Progenitor cell of endocrine pancreas (in vitro differentiated cells): ENCODE measurements at regions not wholly inside any gene's neighbourhood (a gene's known extent, or its start where the extent isn't known, plus 50 kb on each side); places are given as distances from the start of the nearest gene placed in this dataset.

ENCODE experiments used
- DNase-seq: peaks from one replicate; pipeline ENCODE4 v3.0.0; 2021; ENCODE audit warnings: low spot score; ENCODE audit not compliant: unreplicated experiment
- H3K27ac Mint-ChIP-seq: 2 replicates; pipeline ENCODE4 v1.8.0; 2021; ENCODE audit warnings: mild to moderate bottlenecking, moderate library complexity, mixed read lengths
- H3K27me3 Mint-ChIP-seq: 2 replicates; pipeline ENCODE4 v1.8.0; 2021; ENCODE audit warnings: mixed read lengths
- H3K36me3 Mint-ChIP-seq: 2 replicates; pipeline ENCODE4 v1.8.0; 2022; ENCODE audit warnings: mixed read lengths; ENCODE audit not compliant: insufficient read depth
- H3K4me1 Mint-ChIP-seq: 2 replicates; pipeline ENCODE4 v1.8.0; 2021; ENCODE audit warnings: low read depth, mixed read lengths
- H3K4me3 Mint-ChIP-seq: 2 replicates; pipeline ENCODE4 v1.8.0; 2021; ENCODE audit warnings: low read depth, mild to moderate bottlenecking, moderate library complexity, mixed read lengths
- H3K9me3 Mint-ChIP-seq: 2 replicates; pipeline ENCODE4 v1.8.0; 2021; ENCODE audit warnings: low read depth, mixed read lengths
- CTCF ChIP-seq: fragments of 200-600 bp; sonication (generic); IDR thresholded peaks from one replicate; pipeline ENCODE4 v1.5.0; 2021; ENCODE audit warnings: antibody characterized with exemption, mild to moderate bottlenecking; ENCODE audit not compliant: unreplicated experiment

- no peak overlapping the region for H3K27ac Mint-ChIP-seq
- no peaks in the 10 kb centered on the region for H3K27me3 Mint-ChIP-seq
- no peak for DNase-seq
- TF ChIP-seq CTCF: no peak
- no peaks in the 10 kb centered on the region for H3K9me3 Mint-ChIP-seq
- H3K4me1 Mint-ChIP-seq: no peaks in the 10 kb centered on the region
- no peaks in the 10 kb centered on the region for H3K36me3 Mint-ChIP-seq
- H3K4me3 Mint-ChIP-seq: no peak overlapping the region
Measured at GRCh38 chr7:12741951-12742575, 54.6 kb downstream of the ARL4A start.

- no peak for DNase-seq
- no peak overlapping the region for H3K4me3 Mint-ChIP-seq
- H3K27me3 Mint-ChIP-seq: no peaks in the 10 kb centered on the region
Measured at GRCh38 chr7:12746211-12746610, 58.8 kb downstream of the ARL4A start.

GRCh38 chr7:12747687-12748306 is 60.4 kb downstream of the ARL4A start:
- DNase-seq: no peak
- TF ChIP-seq CTCF: no peak
- no peak overlapping the region for H3K27ac Mint-ChIP-seq
- no peaks in the 10 kb centered on the region for H3K9me3 Mint-ChIP-seq
- no peaks in the 10 kb centered on the region for H3K4me1 Mint-ChIP-seq
- H3K27me3 Mint-ChIP-seq: no peaks in the 10 kb centered on the region
- H3K36me3 Mint-ChIP-seq: no peaks in the 10 kb centered on the region
- H3K4me3 Mint-ChIP-seq: no peak overlapping the region

More at GRCh38 chr7:12746211-12746610, 58.8 kb downstream of the ARL4A start:
- no peak for TF ChIP-seq CTCF
- Mint-ChIP-seq H3K9me3 (no peaks in the 10 kb centered on the region), H3K27ac (no peak overlapping the region), H3K4me1 (no peaks in the 10 kb centered on the region), H3K36me3 (no peaks in the 10 kb centered on the region)

GRCh38 chr7:12749069-12749468 is 61.6 kb downstream of the ARL4A start:
- Mint-ChIP-seq H3K27me3 (no peaks in the 10 kb centered on the region), H3K36me3 (no peaks in the 10 kb centered on the region), H3K9me3 (no peaks in the 10 kb centered on the region), H3K4me1 (no peaks in the 10 kb centered on the region), H3K27ac (no peak overlapping the region), H3K4me3 (no peak overlapping the region)
- DNase-seq: no peak
- TF ChIP-seq CTCF: no peak

GRCh38 chr7:12749746-12750145 is 62.3 kb downstream of the ARL4A start:
- Mint-ChIP-seq H3K9me3 (no peaks in the 10 kb centered on the region), H3K27ac (no peak overlapping the region), H3K27me3 (no peaks in the 10 kb centered on the region), H3K4me3 (no peak overlapping the region), H3K36me3 (no peaks in the 10 kb centered on the region), H3K4me1 (no peaks in the 10 kb centered on the region)
- DNase-seq: no peak
- no peak for TF ChIP-seq CTCF
